GM19397 (cell line): ENCODE measurements at regions not wholly inside any gene's neighbourhood (a gene's known extent, or its start where the extent isn't known, plus 50 kb on each side); places are given as distances from the start of the nearest gene placed in this dataset.

Experiments
- ATAC-seq: cut with Tn5 transposase; IDR thresholded peaks from one replicate; pipeline ENCODE4 v1.9.1; 2021; ENCODE audit warnings: mild to moderate bottlenecking, moderate library complexity; ENCODE audit not compliant: unreplicated experiment

DNA sequence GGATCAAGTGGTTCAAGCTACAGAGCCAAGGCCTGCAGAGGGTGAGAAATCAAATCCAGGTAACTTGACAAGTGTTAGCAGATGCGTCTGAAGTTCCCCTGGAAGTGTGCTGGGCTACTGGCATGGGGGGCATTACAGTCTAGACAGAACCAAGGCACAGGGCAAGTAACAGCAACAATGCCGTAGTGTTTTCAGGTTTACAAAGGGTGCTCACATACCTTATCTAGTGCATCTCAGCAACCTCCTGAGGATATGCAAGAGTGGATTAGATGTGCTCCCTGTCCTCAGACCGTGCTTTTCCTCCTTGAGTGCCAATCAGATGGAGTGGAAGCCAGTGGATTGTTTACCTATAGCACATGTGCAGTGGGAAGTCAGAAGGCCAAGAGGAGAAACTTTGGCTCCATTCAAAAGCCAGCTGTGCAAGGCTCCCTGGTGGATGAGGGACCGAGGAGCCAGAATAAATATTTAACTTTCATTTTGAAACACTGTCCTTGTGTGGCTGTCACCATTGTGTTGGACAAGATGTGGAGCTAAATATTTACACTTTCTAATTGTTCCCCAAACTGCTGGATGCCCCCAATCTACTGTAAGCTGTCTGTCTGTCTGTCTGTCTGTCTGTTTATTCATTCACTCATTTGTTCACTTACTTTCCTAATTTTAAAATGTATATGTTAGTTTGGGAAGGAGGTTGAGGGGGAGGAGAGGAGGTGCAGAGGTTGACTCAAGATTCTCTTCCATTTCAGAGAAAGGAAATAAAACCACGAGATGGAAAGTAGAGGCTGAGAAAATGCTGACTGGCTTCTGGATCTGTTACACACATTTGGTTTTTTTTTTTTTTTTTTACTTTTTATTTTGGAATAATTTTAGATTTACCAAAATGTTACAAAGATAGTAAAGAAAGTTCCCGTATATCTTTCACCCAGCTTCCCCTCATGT is 184.0 kb upstream of the PARP11 start:
- ATAC-seq = no peak

DNA sequence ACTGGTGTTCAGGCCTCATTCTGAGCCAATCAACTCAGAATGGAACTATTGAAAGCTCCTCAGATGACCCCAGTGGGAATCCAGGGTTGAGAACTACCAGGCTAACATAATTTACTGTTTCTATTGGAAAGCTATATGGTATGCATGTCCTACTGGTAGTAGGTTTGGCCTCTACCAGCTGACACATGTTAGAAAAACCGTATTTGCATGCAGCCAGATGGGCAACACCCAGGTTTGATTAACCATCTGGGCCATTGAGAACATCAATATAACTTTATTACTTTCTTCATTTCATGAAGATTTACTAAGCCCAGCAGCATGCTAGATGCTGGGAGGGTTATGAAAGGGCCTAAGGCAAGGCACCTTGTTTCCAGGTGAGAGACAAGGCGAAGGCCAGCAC is 181.4 kb upstream of the PARP11 start:
- ATAC-seq = no peak

DNA sequence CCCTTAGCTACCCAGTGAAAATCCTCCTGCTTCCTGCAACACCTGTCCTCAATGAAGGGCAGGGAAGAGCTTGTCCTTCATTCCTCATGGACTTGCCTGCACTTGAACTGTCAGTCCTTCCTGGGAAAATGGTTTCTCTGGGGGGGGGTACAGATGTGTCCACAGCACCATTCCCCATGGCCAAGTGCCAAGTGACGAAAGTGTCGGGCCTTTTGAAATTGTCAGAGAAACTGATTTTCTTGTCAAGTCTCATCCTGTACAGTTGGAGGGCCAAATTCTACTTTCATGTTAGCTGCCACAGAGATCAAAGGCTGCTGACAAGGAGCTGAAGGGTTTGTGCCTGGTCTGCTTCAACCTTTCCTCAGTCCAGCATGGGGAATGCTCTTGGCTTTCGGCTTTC is 179.5 kb upstream of the PARP11 start:
- ATAC-seq = no peak

DNA sequence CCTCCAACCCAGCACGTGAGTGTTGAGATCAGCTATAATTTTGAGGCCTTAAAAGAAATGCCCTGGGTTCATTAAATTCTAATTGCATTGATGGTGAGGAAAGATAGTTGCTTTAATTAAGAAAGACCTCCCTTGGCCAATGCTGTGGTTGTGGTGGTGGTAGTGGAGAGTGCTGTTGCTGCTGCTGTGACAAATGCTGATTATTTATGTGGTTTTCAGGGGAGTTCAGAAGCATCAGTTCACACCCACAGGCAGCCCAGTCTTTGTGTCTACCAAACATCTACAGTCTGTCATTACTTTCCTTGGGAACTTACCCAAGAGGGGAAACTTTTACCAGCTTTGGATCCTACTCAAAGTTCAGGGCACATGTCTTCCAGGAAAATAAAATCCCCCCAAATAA is 178.4 kb upstream of the PARP11 start:
- no peak for ATAC-seq

DNA sequence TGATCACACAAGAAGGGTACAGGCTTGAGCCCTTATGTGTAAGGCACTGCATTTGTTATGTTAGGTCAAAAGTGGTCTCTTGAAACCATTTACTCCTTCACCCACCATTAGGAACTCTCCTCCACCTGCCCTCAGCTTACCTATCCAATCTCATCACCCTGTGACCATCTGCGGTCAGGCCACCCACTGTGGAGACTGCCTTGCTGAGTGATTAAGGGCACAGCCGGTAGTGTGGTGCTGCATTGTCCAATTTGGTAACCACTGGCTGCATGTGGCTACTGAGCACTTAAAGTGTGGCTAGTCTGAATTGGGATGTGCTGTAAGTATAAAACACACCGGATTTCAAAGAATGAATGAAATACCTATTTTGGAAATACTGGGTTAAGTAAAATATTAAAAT is 177.1 kb upstream of the PARP11 start:
- no peak for ATAC-seq

DNA sequence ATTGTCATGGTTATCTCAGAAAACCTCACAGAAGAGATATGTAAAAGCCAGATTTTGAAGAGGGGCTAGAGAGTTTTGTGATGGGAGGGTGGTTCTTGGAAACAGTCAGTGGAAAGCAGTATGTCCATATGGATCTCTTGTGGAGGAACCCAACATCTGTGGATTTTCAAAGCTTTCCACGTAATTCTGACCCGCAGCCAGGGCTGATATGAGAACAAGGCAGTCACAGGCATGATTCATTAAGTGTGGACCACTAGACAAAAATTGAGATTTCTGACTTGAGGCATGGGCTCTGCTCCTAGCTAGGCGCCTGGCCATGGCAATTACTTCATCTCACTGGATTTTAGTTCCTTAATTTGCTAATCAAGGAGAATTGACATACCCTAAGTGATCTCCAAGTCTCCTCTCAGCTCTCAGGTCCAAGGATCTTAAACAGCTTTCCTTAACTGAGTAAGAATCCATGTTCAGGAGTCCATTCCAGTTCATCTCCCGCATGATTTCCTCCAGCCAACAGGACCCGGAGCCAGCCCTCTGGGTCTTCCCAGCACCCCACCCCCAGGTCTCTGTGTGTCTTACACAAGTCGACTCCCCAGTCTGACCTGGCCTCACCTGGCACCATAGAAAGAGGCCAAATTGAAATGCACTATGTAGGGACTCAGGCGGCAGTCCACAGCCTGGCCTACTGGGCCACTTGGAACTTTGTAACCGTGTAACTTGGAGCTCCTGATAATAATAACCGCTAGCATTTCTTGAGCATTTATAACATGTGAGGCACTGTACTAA is 176.3 kb upstream of the PARP11 start:
- ATAC-seq = no peak

DNA sequence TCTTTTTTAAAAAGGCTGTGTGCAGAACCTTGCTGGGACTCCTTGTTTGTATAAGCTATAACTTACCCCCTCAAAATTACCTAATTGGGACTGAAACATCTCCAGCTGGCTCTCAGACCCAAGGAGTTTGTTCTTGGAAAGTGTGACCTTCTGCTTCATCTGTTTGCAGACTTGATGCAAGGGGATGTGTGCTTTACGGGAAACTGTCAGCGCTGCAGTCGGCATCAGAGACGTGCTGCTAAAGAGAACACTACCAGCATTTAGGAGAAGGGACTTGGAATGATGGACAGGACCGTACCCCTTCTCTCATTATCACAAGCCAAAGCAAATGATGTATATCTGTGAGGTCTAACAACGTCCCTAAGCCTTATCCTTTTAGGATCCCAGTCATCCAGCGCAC is 174.2 kb upstream of the PARP11 start:
- ATAC-seq = no peak

DNA sequence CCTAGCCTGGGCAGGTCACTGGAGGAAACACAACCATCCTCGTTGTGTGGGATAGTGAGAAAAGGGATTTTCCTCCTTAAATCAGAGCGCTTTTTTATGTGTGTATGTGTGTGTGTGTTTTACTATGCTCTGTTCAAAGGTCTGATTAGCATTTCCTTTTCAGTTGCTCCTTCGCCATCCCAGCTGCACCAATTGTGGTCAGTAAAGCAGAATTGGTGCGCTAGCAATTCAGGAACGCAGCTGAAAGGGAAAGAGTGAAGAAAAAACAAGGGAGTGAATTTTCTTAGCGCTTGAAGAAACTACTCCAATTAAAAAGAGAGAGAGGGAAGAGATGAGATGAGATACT is 173.3 kb upstream of the PARP11 start:
- no peak for ATAC-seq

DNA sequence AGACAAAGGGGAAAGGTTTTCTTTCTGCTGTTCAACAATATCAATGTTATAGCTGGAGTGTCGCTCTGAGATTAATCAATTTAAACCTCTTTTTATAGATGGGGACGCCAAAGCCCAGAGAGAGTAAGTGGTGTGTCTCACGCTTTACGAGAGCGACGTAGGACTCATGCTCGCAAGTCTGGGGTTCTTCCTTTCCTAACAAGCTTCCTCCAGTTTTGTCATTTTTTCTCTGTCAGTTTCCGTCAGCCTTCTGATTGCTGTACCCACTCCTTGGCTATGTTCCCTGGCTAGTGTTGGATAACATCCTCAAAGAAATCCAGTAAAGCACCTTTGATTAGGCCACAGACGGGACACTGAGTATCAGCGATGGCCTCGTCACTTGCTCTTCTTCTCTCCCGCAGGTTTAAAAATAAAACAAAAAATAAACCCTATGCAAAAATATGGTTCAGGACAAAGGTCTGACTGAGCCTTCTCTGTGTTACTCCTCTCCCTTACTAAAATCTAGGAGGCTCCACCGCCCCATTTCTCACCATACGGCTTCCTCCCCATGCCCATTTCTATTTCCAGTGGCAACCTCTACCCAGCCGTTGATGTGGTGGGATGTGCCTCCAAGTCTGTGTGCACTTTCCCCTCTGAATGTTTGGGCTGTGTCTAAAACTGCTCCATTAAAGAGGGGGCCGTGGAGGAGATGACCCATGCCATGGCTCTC is 172.7 kb upstream of the PARP11 start:
- no peak for ATAC-seq

DNA sequence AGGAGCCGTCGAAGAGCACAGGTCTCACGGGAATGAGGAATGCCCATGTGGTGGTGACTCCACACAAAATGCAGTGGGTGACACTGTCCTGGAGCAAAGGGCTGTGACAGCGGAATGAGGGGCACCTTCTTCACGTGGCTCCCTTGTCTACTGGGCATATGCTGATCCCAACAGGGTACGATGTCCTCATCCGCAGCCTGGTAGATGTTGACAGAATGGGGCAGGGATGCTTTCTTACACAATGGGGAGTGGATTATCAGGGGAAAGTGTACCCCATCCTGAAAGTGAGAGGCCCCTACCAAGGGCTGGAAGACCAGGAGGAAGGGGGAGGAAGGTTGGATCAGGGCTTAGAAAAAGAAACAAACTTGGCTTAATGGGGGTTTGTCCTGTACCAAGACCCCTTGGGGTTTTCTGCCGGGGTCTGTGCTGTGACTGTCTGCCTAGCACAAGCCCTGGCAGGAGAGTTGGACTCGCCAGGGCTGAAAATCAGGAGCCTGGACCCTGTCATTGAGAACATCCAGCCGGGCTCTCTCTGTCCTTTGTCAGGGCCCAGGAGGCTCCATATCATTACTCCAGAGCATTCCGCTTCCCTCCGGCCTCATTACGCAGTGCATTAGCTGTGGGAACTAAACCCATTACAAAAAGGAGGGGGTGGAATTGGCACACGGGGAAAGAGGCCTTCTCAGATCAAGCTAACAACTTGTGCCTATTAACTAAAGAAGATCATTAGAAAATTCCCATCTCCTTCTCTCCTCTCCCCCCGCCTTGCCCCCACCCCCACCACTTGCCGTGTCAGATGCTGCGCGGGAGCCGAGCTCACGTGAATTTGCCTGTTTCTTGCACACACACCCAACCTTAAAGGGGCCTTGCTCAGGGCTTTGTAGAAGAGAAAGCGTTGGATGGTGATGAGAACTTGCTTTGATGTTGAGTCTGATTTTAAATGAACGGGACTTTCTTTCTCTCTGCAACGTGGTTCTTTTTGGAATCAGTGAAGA is 171.8 kb upstream of the PARP11 start:
- no peak for ATAC-seq

DNA sequence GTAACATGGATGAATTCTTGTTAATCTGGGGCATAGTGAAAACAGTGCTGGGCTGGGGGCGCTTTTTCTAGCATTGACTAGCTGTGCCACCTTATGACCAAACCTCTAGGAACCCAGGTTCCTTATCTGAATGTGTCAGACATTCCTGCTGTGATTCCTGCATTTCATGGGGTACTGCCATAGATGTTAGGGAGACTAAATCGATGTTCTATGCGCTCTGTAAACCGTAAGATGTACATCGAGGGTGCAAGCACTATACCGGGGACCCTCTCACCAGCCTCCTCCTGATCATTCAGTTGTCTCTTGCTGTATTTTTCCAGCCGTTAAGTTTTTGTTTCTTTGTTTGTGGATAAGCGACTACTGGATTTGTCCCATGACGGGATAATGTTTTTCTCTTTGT is 170.9 kb upstream of the PARP11 start:
- no peak for ATAC-seq

DNA sequence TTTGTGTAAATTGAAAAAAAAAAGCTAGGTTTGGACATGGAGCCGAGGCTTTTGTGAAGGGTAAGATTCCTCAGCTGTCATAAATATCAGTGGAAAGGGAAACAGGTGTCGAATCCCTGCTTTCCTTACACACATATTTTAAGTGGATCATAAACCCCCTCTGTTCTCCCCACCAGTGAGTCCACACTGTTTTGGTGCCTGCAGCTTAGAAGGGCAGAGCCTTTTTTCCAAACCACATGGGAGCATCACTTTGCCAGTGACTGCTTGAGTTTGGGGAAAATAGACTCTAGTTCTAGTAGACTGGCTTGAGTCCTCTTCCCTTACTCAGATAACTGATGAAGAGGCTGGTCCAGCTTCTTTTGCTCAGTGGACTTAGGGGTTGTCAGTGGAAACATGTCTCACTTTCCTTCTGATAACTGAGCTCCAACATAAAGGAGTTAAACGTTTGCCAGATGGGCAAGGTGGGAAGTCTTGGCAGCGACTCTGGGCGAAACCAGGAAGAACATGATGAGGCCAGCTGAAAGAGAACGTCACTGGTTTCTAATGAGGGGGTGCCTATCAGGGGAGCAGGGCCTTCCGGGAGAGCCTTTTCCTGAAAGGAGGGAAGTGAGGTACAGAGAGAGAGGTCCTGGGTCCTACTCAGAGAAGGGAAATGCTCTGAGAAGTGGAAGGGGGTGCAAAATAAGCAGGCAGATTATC is 168.1 kb upstream of the PARP11 start:
- no peak for ATAC-seq

DNA sequence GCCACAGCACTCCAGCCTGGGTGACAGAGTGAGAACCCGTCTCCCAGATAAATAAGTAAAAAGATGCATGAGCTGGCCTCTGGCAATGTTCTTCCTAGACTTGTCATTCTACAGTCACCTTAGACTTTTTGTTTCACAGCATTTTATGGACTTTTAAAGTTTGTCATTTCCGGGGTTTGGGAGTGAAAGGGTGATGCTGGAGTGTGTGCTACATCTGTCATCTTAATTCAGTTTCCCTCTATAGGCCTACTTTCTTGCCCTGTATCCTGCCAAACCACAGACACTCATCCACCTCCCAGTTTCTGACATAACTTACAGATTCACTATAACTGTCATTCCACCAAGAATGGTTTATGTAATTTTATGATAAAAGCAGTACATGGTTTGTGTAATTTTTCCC is 166.7 kb upstream of the PARP11 start:
- ATAC-seq = no peak

DNA sequence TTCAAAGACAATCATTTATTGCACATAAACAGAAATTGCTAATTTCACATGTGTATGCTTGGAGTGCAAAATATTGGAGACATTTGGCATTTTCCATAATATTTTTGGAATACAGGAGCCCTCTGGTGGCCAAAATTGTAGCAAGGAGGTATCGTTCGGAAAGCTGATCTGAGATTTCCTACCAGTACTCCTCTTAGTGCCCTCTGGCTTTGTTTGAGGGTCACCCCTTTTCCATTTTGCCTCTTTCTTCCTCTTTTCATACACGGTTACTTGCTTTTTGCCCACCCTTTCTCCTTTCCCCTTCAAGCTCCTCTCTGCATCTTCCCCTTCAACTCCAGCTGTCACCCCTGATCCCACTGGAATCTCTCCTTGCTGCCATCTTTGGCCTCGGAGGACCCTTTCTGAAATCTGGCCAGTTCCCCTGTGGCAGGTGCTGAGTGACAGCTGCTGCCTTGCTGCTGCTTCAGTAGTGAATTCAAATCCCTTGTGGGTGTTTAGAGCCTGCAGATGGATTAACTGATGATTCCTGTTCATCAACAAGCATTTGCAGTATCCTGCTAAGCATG is 164.6 kb upstream of the PARP11 start:
- no peak for ATAC-seq

DNA sequence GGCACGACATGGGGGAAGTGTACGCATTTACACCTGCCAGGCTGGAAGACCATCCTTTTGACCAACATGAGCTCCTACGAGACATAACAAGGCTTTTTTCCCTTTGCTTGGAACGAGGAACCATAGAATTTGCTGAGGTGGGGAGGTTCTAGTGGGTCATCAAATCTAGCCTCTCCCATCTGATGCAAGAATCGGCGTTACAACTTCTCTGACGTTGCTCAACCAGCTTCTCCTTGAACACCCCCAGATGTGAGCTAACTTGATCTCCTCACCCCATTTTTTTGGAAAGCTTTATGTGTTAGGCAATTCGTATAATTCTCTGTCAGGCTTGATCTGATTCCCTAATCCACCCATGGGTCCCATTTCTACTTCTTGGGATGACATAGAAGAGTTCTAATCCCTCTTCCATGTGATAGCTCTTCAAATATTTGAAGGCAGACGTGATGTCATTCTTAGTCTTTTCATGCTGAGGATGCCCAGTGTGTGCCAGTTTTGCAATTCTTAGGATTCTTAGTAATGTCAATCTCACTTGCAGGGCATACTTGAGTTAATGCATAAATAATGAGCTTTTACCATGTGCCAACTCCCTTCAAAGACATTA is 163.6 kb upstream of the PARP11 start:
- ATAC-seq = no peak

DNA sequence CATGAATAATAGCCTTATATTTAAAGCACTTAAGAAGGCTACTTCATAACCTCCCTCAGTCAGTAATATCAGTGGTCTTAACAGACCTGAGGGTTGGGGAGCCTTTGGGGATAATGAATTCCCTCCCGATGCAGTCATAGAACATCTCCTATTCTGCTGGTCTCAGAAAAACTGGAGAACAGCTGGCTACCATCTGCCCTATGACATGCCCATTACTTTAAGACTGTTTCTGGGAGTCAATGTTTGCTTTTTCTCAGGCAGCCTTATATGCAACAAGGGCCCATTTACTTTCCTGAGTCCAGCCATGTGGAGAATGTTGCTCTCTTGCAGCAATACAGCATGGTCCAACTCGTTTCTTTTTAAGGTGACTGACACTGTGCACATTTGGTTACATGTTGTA is 161.7 kb upstream of the PARP11 start:
- no peak for ATAC-seq

DNA sequence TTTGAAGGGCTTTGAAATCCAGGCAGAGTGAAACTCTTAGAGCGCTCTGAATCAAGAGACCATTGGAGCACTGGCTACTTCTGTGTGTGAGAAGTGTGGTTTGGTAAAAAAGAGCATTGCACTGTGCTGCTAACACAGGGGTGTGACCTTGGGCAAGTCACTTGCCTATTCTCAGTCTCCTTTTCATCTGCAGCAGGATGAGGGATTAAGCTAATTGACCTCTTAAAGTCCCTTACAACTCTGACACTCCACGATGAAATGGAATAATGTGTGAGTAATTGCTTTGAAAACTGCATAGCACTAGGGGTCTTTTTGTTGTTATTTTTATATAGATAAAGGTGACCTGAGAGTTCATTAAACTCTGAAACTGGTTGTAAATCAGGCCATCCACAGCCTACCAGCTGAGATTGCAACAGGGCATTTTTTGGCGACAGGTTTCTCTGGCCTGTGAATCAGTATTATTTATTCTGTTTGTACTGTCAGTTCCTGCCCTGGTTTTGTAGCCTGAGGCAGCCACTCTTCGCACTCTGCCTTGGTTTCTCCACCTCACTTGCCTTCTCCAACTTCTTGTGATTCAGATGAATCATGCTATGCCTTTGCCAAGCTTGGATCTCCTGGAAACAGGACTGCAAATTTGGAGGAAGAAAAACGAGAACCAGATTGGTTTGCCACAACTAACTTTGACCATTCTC is 159.9 kb upstream of the PARP11 start:
- no peak for ATAC-seq

DNA sequence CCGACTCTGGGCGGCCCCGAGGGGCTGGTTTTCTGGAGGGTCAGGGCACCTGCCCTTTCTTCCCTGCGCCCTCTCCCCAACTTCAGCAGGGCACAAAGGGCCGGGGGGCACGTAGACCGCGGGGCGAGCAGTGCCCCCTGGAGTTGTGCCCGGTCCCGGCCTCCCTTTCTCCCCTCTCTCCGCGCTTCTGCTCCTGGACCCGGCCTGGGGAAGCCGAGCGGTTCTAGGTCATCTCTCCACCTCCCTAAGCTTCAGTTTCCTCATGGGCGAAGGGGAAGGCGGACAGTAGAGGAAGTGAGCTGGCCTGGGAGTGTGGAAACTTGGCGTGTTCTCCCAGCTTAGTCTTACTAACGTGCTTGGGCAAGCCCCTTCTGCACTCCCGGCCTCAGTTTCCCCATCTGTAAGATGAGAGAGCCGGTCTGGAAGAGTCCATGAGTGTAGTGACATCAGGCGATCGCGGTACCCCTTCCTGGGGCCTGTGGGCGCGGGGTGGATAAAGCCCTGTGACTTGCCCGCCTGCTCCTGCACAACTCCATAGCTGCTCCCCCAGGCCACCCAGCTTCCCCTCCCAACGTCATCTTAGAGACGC is 158.6 kb upstream of the PARP11 start:
- no peak for ATAC-seq
